ENCODE measurements at regions not wholly inside any gene's neighbourhood (a gene's known extent, or its start where the extent isn't known, plus 50 kb on each side); places are given as distances from the start of the nearest gene placed in this dataset.

DNA sequence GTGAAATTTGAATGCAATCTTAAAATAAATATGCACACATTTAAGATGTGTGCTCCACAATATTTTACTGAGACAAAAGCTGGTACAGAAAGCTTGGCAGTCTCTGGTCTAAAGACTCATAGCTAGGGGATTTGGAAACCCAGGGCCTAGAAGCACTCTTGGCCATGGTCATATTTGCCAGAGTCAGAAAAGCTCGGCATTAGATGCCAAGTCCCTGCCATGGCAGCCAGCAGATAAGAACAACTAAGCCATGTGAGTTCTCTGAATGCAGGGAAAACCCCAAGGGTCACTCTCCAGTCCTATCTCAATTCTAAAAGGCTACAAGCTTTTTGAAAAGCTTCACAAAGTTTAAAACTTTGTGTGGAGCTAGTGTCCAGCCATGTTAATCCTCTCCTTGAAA is 119.5 kb downstream of the FAM114A2 start:
- intact Hi-C loops (cut with DNase I; ENCODE audit: low total_unique reads) = no loop called here
- DNase-seq = no peak
- H3K27me3 ChIP-seq (replicated peaks in 1 of 7) = peaks cover 0 to 5% (median 0%) of the 10 kb centered on the region in 7 donors
- TF ChIP-seq POLR2AphosphoS5 (IDR thresholded peaks at IDR 0.05) (no peak), CTCF (IDR thresholded peaks at IDR 0.05 in 8 of 11, conservative IDR thresholded peaks at IDR 0.05 in 3 of 11) (no peak), POLR2A (IDR thresholded peaks at IDR 0.05) (no peak)
- H3K9me3 ChIP-seq = peaks cover 0 to 30% (median 19%) of the 10 kb centered on the region in 8 donors
- no peak overlapping the region for H3K4me3 ChIP-seq
- H3K4me1 ChIP-seq = no peaks in the 10 kb centered on the region
- WGBS, 5 donors = 57 to 92% (median 78%) methylated on average over 1 of the region's 1 CpG
- H3K27ac ChIP-seq = no peak overlapping the region
- no peaks in the 10 kb centered on the region for H3K36me3 ChIP-seq

- DNase-seq = no peak
- no peak for TF ChIP-seq POLR2AphosphoS5 (IDR thresholded peaks at IDR 0.05)
- no peak for TF ChIP-seq CTCF (IDR thresholded peaks at IDR 0.05 in 8 of 11, conservative IDR thresholded peaks at IDR 0.05 in 3 of 11)
- no peak for TF ChIP-seq POLR2A (IDR thresholded peaks at IDR 0.05)
- intact Hi-C loops (cut with DNase I; ENCODE audit: low total_unique reads) = no loop called here
- H3K9me3 ChIP-seq = peaks cover 0 to 6% (median 0%) of the 10 kb centered on the region in 8 donors
- H3K27me3 ChIP-seq (replicated peaks in 1 of 7) = no peaks in the 10 kb centered on the region
- H3K27ac ChIP-seq = no peak overlapping the region
- no peaks in the 10 kb centered on the region for H3K4me1 ChIP-seq
- no peaks in the 10 kb centered on the region for H3K36me3 ChIP-seq
- no peak overlapping the region for H3K4me3 ChIP-seq
Observed at GRCh38 chr5:153907170-153907775, 131.4 kb downstream of the FAM114A2 start.

- no peak overlapping the region for H3K27ac ChIP-seq
- H3K4me1 ChIP-seq = no peaks in the 10 kb centered on the region
- no peak for DNase-seq
- no peak overlapping the region for H3K4me3 ChIP-seq
- H3K9me3 ChIP-seq = peaks cover 0 to under 1% (median 0%) of the 10 kb centered on the region in 8 donors
- 63 to 87% (median 83%) methylated on average over 1 of the region's 1 CpG for WGBS, 5 donors
- intact Hi-C loops (cut with DNase I; ENCODE audit: low total_unique reads) = no loop called here
- no peaks in the 10 kb centered on the region for H3K27me3 ChIP-seq (replicated peaks in 1 of 7)
- TF ChIP-seq CTCF (IDR thresholded peaks at IDR 0.05 in 8 of 11, conservative IDR thresholded peaks at IDR 0.05 in 3 of 11) (no peak), POLR2AphosphoS5 (IDR thresholded peaks at IDR 0.05) (no peak), POLR2A (IDR thresholded peaks at IDR 0.05) (no peak)
- H3K36me3 ChIP-seq = no peaks in the 10 kb centered on the region
Observed at GRCh38 chr5:153905219-153905618, 133.5 kb downstream of the FAM114A2 start.

GRCh38 chr5:153903321-153903720 is 135.4 kb downstream of the FAM114A2 start:
- Histone ChIP-seq H3K4me1 (no peaks in the 10 kb centered on the region), H3K27me3 (replicated peaks in 1 of 7) (no peaks in the 10 kb centered on the region), H3K4me3 (no peak overlapping the region), H3K36me3 (no peaks in the 10 kb centered on the region), H3K27ac (no peak overlapping the region), H3K9me3 (no peaks in the 10 kb centered on the region)
- 6 to 31% (median 23%) methylated on average over 1 of the region's 1 CpG for WGBS, 5 donors
- no peak for DNase-seq
- TF ChIP-seq POLR2AphosphoS5 (IDR thresholded peaks at IDR 0.05) (no peak), CTCF (IDR thresholded peaks at IDR 0.05 in 8 of 11, conservative IDR thresholded peaks at IDR 0.05 in 3 of 11) (no peak), POLR2A (IDR thresholded peaks at IDR 0.05) (no peak)
- intact Hi-C loops (cut with DNase I; ENCODE audit: low total_unique reads) = no loop called here
